Endothelial cell of umbilical vein (primary cell): ENCODE measurements at regions not wholly inside any gene's neighbourhood (a gene's known extent, or its start where the extent isn't known, plus 50 kb on each side); places are given as distances from the start of the nearest gene placed in this dataset.

Source experiments
- BruUV-seq: library from RNA; stranded (reverse); fragments of 400-500 nt; replicated peaks from 2 replicates; lab custom pipeline; 2021; lab: Mats Ljungman, UMichigan
- CTCF ChIA-PET: fragments of 300-600, 350-600 bp; sonication (Branson Sonifier 250); formaldehyde crosslinking; loops from one replicate; lab custom pipeline; 2021; ENCODE audit warnings: antibody characterized with exemption, inconsistent platforms; lab: Charles Lee
- POLR2A ChIA-PET: fragments of 300-600, 350-600 bp; sonication (Branson Sonifier 250); formaldehyde crosslinking; loops from one replicate; lab custom pipeline; 2021; ENCODE audit warnings: antibody characterized with exemption, inconsistent platforms; lab: Charles Lee
- DNase-seq: peaks from one replicate; pipeline ENCODE4 v3.0.0-alpha.2; 2011; ENCODE audit warnings: low read depth, low spot score
- FAIRE-seq: peaks from 2 replicates; lab custom pipeline; 2011; peaks lifted over from hg19 to GRCh38; lab: Jason Lieb, UNC
- H2AFZ ChIP-seq: 2 replicates; pipeline ENCODE4 v1.6.0; 2012; ENCODE audit warnings: low read depth, low read length, control low read depth, inconsistent platforms
- H3K27ac ChIP-seq: 2 replicates; pipeline ENCODE4 v1.5.1; 2011; ENCODE audit warnings: low read depth, mild to moderate bottlenecking, control low read depth, low read length, moderate library complexity; ENCODE audit not compliant: insufficient read depth
- H3K27me3 ChIP-seq, 2 experiments: 2 replicates each; pipeline versions ENCODE4 v1.6.0 to v1.6.1; 2011; ENCODE audit warnings: low read length in 2 of 2, mixed read lengths in 1 of 2; ENCODE audit not compliant: control insufficient read depth in 2 of 2, insufficient read depth in 2 of 2
- H3K36me3 ChIP-seq, 2 experiments: 2 replicates in 1 of 2; 3 replicates in 1 of 2; pipeline ENCODE4 v1.5.1; 2011; ENCODE audit warnings: low read length in 2 of 2, mild to moderate bottlenecking in 1 of 2, moderate library complexity in 1 of 2; ENCODE audit not compliant: control insufficient read depth in 2 of 2, insufficient read depth in 2 of 2; ENCODE audit errors: extremely low read depth in 1 of 2
- H3K4me1 ChIP-seq: 3 replicates; pipeline ENCODE4 v1.5.1; 2011; ENCODE audit warnings: mild to moderate bottlenecking, low read length; ENCODE audit not compliant: control insufficient read depth, insufficient read depth; ENCODE audit errors: extremely low read depth
- H3K4me2 ChIP-seq: 2 replicates; pipeline ENCODE4 v1.6.1; 2011; ENCODE audit warnings: low read length, control low read depth, mixed read lengths; ENCODE audit not compliant: insufficient read depth
- H3K4me3 ChIP-seq, 3 experiments: fragments of 200-600 bp in 1 of 3; sonication (generic), shearing (Covaris generic) in 1 of 3; replicated peaks in 1 of 3; 2 replicates each; pipeline ENCODE4 v1.5.1; 2011 to 2016; ENCODE audit warnings: control low read depth in 3 of 3, low read length in 3 of 3, mild to moderate bottlenecking in 2 of 3, inconsistent platforms in 1 of 3, low read depth in 1 of 3, moderate library complexity in 1 of 3; ENCODE audit not compliant: insufficient read depth in 1 of 3
- H3K79me2 ChIP-seq: 2 replicates; pipeline ENCODE4 v1.6.0; 2012; ENCODE audit warnings: low read length, inconsistent platforms; ENCODE audit not compliant: control insufficient read depth, insufficient read depth
- H3K9ac ChIP-seq: replicated peaks from 2 replicates; pipeline ENCODE3; 2011; ENCODE audit warnings: low read length, control low read depth; ENCODE audit not compliant: insufficient read depth; ENCODE audit errors: extremely low read depth
- H3K9me1 ChIP-seq: replicated peaks from 3 replicates; pipeline ENCODE4 v1.6.0; 2011; ENCODE audit warnings: mild to moderate bottlenecking, low read length; ENCODE audit not compliant: control insufficient read depth, insufficient read depth; ENCODE audit errors: extremely low read depth
- H3K9me3 ChIP-seq: replicated peaks from 2 replicates; pipeline ENCODE4 v1.5.1; 2012; ENCODE audit warnings: low read length, inconsistent platforms; ENCODE audit not compliant: control insufficient read depth, insufficient read depth
- H4K20me1 ChIP-seq: replicated peaks from 2 replicates; pipeline ENCODE3; 2011; ENCODE audit warnings: mild to moderate bottlenecking, low read length; ENCODE audit not compliant: control insufficient read depth, insufficient read depth; ENCODE audit errors: extremely low read depth
- CTCF ChIP-seq, 2 donors: IDR thresholded peaks; 1 replicate in 1 of 2; 2 replicates in 1 of 2; pipeline ENCODE4 v1.5.1; 2011; ENCODE audit warnings: low read length in 2 of 2, mild to moderate bottlenecking in 2 of 2, moderate library complexity in 2 of 2, control low read depth in 1 of 2, inconsistent platforms in 1 of 2, low read depth in 1 of 2; ENCODE audit not compliant: insufficient read depth in 1 of 2; ENCODE audit errors: extremely low read depth in 1 of 2
- EZH2 ChIP-seq: IDR thresholded peaks from 2 replicates; pipeline ENCODE4 v1.6.1; 2012; ENCODE audit warnings: borderline replicate concordance, low read depth, mild to moderate bottlenecking, moderate library complexity, low read length, inconsistent platforms; ENCODE audit not compliant: severe bottlenecking
- FOS ChIP-seq: IDR thresholded peaks from 2 replicates; pipeline ENCODE4 v1.6.1; 2011; ENCODE audit warnings: mild to moderate bottlenecking, low read length, moderate library complexity, borderline replicate concordance; ENCODE audit not compliant: insufficient read depth
- MAX ChIP-seq: IDR thresholded peaks from 2 replicates; pipeline ENCODE4 v1.6.1; 2011; ENCODE audit not compliant: insufficient read depth, insufficient read length
- MYC ChIP-seq: IDR thresholded peaks from one replicate; pipeline ENCODE4 v1.6.1; 2011; ENCODE audit warnings: mild to moderate bottlenecking, low read depth, low read length
- POLR2AphosphoS5 ChIP-seq: IDR thresholded peaks from 2 replicates; pipeline ENCODE4 v1.6.1; 2012; ENCODE audit warnings: low read depth, mild to moderate bottlenecking, control low read depth, low read length, moderate library complexity; ENCODE audit not compliant: insufficient read depth
- dilution Hi-C: fragments of 300-500 bp; cut with MboI; formaldehyde crosslinking; loops from one replicate; pipeline ENCODE4 v1.15.0; 2019; ENCODE audit warnings: low sequenced_read_pairs; ENCODE audit not compliant: extremely low pct_ligation_motif_present
- intact Hi-C: fragments of 100-400 bp; cut with micrococcal nuclease; formaldehyde crosslinking; loops from one replicate; pipeline ENCODE4 v1.10.0; 2022

DNA sequence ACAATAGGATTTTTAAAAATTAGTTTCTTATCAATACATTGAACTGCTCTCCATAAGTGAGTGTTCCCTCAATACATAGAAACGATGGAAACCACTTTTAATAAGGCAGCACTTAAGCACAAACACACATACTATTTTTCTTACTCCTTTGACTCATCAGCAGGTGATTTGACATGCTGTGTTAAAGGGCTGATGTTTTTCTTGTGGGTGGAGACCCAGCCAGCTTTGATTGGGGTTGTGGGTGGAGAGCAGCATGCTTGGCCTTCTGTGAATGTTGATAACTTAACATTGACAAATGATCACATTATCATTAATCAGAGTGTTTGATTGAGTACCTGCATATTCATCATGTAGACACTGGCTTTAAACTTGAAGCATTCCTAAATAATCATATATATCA, 223.0 kb upstream of the DPH6 start:
- Histone ChIP-seq H2AFZ (no peak overlapping the region), H3K9ac (no peak overlapping the region), H3K4me2 (no peak overlapping the region), H3K4me3 (no peak overlapping the region), H3K9me3 (no peaks in the 10 kb centered on the region), H3K9me1 (no peaks in the 10 kb centered on the region), H4K20me1 (no peaks in the 10 kb centered on the region), H3K36me3 (no peaks in the 10 kb centered on the region), H3K79me2 (no peaks in the 10 kb centered on the region), H3K4me1 (no peaks in the 10 kb centered on the region), H3K27ac (no peak overlapping the region), H3K27me3 (no peaks in the 10 kb centered on the region)
- dilution Hi-C loops (no loop called here), intact Hi-C loops (no loop called here)
- no TSS peak for BruUV-seq
- CTCF ChIA-PET = interaction anchor here (2.0 to 3.7 kb wide), 2 partner anchors 14 to 17 kb away, joined by 5 to 14 read pairs; no protein-coding TSS in a partner anchor
- FAIRE-seq (no peak), DNase-seq (no peak)
- TF ChIP-seq EZH2 = no peak
- TF ChIP-seq POLR2AphosphoS5 = no peak
- no peak for TF ChIP-seq MAX
- TF ChIP-seq MYC = no peak
- no peak for TF ChIP-seq FOS
- TF ChIP-seq CTCF (IDR thresholded peaks at IDR 0.05; ENCODE audit: extremely low read depth in 1 of 2, insufficient read depth in 1 of 2, low read depth in 1 of 2, low read length in 2 of 2) = no peak
- POLR2A ChIA-PET = no interaction called here
